HPDE6-E6E7 (cell line): ENCODE measurements at regions not wholly inside any gene's neighbourhood (a gene's known extent, or its start where the extent isn't known, plus 50 kb on each side); places are given as distances from the start of the nearest gene placed in this dataset.
"Not testable (repeated sequence)": the region's sequence is repeated elsewhere in the genome, so short reads cannot be mapped to it uniquely, and the experiment has no call there.

Source experiments
- DNase-seq: peaks from one replicate; pipeline ENCODE4 v3.0.0; 2011; ENCODE audit warnings: missing footprints; ENCODE audit errors: extremely low spot score

- DNase-seq, result no peak
These were observed 508.9 kb upstream of the TBL1XR1 start for GRCh38 chr3:177705976-177706823.

GRCh38 chr3:177709470-177709869 is 512.2 kb upstream of the TBL1XR1 start:
- not testable (repeated sequence) for DNase-seq

- DNase-seq, result no peak
These were observed 513.2 kb upstream of the TBL1XR1 start for GRCh38 chr3:177710506-177710905.

- DNase-seq, result no peak
These were observed 514.4 kb upstream of the TBL1XR1 start for GRCh38 chr3:177711637-177712036.

GRCh38 chr3:177713928-177714900 is 516.9 kb upstream of the TBL1XR1 start:
- no peak for DNase-seq

GRCh38 chr3:177714945-177715344 is 517.7 kb upstream of the TBL1XR1 start:
- DNase-seq, result no peak

GRCh38 chr3:177715980-177716379 is 518.7 kb upstream of the TBL1XR1 start:
- no peak for DNase-seq

- DNase-seq, result not testable (repeated sequence)
These were observed 523.6 kb upstream of the TBL1XR1 start for GRCh38 chr3:177720927-177721326.

GRCh38 chr3:177721864-177722785 is 524.8 kb upstream of the TBL1XR1 start:
- no peak for DNase-seq

GRCh38 chr3:177724020-177724638 is 526.8 kb upstream of the TBL1XR1 start:
- DNase-seq, result no peak

- no peak for DNase-seq
These were observed 527.9 kb upstream of the TBL1XR1 start for GRCh38 chr3:177725165-177725564.

GRCh38 chr3:177726807-177727206 is 529.5 kb upstream of the TBL1XR1 start:
- no peak for DNase-seq

- no peak for DNase-seq
These were observed 532.8 kb upstream of the TBL1XR1 start for GRCh38 chr3:177729956-177730681.

- DNase-seq, result no peak
These were observed 533.5 kb upstream of the TBL1XR1 start for GRCh38 chr3:177730814-177731213.

- DNase-seq, result no peak
These were observed 534.5 kb upstream of the TBL1XR1 start for GRCh38 chr3:177731644-177732268.

GRCh38 chr3:177733233-177733632 is 536.0 kb upstream of the TBL1XR1 start:
- DNase-seq, result no peak

- DNase-seq, result no peak
These were observed 536.7 kb upstream of the TBL1XR1 start for GRCh38 chr3:177733936-177734335.

- no peak for DNase-seq
These were observed 538.1 kb upstream of the TBL1XR1 start for GRCh38 chr3:177735431-177735830.

- DNase-seq, result no peak
These were observed 542.2 kb upstream of the TBL1XR1 start for GRCh38 chr3:177739461-177739860.

- no peak for DNase-seq
These were observed 543.0 kb upstream of the TBL1XR1 start for GRCh38 chr3:177740254-177740653.
